B cell (primary cell): ENCODE measurements at regions not wholly inside any gene's neighbourhood (a gene's known extent, or its start where the extent isn't known, plus 50 kb on each side); places are given as distances from the start of the nearest gene placed in this dataset.
"Not testable (repeated sequence)": the region's sequence is repeated elsewhere in the genome, so short reads cannot be mapped to it uniquely, and the experiment has no call there.

Experiments used
- EZH2 ChIP-seq: IDR thresholded peaks from 2 replicates; pipeline ENCODE4 v1.6.1; 2012; ENCODE audit warnings: borderline replicate concordance, low read depth, mild to moderate bottlenecking, moderate library complexity, low read length; ENCODE audit not compliant: insufficient read depth, poor library complexity, severe bottlenecking
- TF ChIP-seq, protein P1 (sequence below): fragments of 200-600 bp; IDR thresholded peaks from one replicate; pipeline ENCODE4 v1.8.0; 2022; ENCODE audit warnings: antibody characterized with exemption, mild to moderate bottlenecking

DNA sequence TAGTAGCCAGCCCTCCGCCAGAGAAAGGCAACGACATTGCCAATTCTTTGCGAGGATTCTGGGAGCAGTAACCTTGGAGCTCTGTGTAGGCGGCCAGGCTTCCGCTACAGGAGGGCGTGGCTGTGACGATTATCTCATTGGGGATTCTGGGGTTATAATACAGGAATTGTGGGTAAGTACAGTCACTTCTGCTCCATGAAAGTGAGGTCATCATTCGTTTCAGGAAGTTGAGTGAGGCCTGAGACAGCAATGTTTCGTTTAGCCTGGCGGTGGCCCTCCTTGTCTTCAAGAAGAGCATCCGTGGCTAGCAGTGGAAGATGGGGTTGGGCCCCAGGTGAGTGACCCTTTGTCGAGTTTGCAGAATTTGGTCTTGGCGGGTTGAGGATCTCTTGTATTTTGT, 79.5 kb upstream of the GPR39 start:
- TF ChIP-seq, protein P1, sequence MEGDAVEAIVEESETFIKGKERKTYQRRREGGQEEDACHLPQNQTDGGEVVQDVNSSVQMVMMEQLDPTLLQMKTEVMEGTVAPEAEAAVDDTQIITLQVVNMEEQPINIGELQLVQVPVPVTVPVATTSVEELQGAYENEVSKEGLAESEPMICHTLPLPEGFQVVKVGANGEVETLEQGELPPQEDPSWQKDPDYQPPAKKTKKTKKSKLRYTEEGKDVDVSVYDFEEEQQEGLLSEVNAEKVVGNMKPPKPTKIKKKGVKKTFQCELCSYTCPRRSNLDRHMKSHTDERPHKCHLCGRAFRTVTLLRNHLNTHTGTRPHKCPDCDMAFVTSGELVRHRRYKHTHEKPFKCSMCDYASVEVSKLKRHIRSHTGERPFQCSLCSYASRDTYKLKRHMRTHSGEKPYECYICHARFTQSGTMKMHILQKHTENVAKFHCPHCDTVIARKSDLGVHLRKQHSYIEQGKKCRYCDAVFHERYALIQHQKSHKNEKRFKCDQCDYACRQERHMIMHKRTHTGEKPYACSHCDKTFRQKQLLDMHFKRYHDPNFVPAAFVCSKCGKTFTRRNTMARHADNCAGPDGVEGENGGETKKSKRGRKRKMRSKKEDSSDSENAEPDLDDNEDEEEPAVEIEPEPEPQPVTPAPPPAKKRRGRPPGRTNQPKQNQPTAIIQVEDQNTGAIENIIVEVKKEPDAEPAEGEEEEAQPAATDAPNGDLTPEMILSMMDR, result not testable (repeated sequence)
- TF ChIP-seq EZH2, result not testable (repeated sequence)
